ENCODE measurements at regions not wholly inside any gene's neighbourhood (a gene's known extent, or its start where the extent isn't known, plus 50 kb on each side); places are given as distances from the start of the nearest gene placed in this dataset.

DNA sequence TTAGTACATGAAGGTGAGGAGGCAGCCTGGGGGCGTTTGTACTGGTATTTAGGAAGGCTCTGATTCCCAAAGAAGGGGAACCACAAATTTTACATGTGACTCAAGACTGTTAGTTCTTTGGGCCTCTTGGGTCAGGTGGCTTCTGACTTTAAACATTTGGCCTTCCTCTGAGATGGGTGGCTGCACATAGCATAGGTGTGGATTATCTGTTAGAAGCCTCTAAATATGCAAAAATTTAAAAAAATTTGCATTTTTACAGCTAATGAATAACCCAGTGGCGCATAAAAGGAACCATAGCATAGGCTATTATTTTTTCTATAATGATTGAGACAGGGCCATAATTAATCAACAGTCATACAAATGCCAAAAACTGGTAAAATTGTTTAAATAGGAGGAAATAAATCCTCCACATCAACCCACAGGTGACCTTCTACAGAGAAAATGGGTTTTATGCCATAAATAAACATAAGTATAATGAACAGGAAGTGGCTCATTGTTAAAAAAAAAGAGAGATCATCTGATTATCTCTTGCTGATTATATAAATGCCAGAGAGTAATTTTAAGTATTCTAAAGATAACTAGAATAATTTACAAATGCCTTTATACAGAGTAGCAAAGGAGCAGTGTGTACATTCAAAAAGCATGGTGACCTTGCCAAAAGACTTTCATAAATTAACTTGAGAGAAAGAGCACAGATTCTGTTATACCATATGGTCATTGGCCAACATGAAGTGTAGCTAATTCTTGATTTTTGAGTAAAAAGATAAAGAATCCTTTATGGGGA lies 284.2 kb upstream of the ATP2B1 start:
- TF ChIP-seq GATA2 (IDR thresholded peaks at IDR 0.05; ENCODE audit: low read depth, low read length), result no peak
- TF ChIP-seq GATA3 (IDR thresholded peaks at IDR 0.05; ENCODE audit: low read depth, low read length), result no peak

DNA sequence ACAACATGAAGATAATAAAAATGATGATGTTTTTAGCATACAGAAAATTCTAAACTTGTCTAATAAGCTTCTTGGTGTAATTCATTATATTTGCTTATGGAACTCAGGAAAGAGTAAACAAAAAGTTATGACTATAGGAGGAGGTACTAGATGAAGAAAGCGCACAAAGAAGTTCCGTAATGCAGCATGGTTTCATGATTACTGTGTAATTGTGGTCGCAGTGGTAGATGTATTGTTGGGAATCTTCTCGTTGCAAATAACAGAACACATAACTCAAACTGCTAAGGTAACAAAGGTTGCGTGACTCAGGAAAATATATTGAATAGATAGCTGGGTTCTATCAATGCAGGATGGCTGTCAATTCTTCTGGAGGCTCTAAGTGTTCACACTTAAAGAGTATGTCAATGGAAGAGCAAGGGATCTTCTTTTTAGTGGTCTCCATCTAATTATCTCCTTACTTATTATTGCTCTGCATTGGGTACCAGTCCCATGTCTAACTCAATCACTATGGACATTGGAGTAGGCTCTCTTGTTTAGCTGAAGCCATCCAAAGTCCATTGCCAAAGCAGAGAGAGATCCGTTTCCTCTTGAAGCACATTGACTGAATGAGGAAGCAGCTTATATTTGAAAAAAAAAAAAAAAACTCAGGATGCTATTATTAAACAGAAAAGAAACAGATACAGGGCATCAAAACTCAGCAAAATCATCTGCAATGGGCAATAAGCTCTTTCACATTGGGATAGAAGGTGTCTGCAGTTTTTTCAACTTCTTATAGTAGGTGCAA lies 283.4 kb upstream of the ATP2B1 start:
- TF ChIP-seq GATA3 (IDR thresholded peaks at IDR 0.05; ENCODE audit: low read depth, low read length) (no peak), GATA2 (IDR thresholded peaks at IDR 0.05; ENCODE audit: low read depth, low read length) (no peak)

DNA sequence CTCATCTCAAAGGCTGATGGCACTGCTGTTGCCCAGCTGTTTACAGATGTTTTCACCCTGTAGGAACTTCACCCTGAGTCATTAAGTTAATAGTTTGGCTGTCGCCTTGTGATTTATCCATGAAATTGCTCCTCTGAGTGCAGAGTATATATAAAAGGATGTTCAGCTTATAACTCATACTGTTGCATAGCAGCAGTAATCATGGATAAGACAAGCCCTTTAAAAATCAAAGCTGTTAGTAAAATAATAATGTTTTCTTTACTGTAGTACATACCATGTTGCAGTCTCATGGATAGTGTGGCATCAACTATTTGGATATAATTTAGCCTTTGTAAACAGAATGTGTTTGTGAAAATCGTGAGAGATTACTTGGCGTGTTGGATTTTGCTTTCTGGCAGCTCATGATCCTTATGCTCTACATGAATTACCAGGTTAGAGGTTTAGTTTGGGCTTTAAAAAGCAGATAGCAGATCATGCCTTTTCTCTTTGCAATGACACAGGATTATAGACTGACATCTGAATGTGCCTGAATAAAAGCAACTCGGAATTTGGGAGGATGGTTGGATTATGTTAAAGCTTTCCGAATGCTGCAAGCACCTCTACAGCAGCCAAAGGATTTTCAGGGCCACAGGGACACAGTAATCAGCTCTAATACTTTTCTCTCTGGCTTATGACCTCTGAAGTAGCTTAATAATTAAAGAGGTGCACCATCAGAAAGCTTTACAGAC lies 279.7 kb upstream of the ATP2B1 start:
- no peak for TF ChIP-seq GATA3 (IDR thresholded peaks at IDR 0.05; ENCODE audit: low read depth, low read length)
- no peak for TF ChIP-seq GATA2 (IDR thresholded peaks at IDR 0.05; ENCODE audit: low read depth, low read length)

DNA sequence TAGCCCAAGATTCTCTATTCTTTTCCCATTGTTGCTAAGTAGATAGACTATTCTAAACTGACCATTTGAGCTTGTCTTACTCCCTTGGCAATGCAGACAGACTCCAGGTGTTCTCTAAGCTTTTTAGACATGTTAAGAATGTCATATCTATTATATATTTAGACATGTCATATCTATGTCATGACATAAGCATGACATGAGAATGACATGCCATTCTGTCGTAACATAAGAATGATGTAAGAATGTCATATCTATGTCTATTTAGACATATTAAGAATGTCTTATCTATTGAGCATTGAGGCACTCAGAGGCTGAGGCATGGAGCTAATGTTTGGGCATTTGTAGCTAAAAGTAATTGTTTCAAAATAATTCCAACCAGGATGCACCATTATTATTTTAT lies 277.3 kb upstream of the ATP2B1 start:
- TF ChIP-seq GATA2 (IDR thresholded peaks at IDR 0.05; ENCODE audit: low read depth, low read length) (no peak), GATA3 (IDR thresholded peaks at IDR 0.05; ENCODE audit: low read depth, low read length) (no peak)

DNA sequence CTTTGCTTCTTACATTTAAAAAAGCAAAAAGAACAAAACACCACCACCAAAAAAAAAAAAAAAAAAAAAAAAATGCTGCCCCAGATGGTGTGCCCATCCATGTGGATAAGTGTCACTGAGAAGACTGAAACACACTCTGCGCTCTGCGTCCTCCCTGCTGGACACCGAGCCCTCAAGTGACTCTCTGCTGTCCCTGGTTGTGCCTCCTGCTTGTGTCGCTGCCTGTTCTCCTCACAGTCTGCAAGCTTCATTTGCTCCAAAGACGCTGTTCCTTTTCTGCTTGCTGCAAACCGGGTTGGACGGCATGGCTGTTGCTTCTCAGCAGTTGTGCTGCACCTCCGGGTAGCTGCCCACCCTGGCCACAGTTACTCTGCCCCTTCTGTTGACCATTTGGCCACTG lies 276.2 kb upstream of the ATP2B1 start:
- TF ChIP-seq GATA3 (IDR thresholded peaks at IDR 0.05; ENCODE audit: low read depth, low read length) (no peak), GATA2 (IDR thresholded peaks at IDR 0.05; ENCODE audit: low read depth, low read length) (no peak)

DNA sequence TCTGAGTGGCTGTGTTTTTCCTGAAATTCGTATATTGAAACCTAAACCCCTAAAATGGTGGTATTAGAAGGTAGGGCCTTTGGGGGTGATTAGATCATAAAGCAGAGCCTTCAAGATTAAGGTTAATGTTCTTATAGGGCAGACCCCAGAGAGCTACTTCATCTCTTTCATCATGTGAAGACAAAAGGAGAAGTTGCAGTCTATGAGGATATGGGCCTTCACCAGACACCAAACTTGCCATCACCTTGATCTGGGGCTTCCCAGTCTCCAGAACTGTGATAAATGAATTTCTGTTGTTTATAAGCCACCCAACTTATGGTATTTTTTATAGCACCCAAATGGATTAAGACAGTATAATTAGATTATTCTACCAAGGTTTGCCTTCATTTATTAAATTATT lies 275.0 kb upstream of the ATP2B1 start:
- no peak for TF ChIP-seq GATA3 (IDR thresholded peaks at IDR 0.05; ENCODE audit: low read depth, low read length)
- no peak for TF ChIP-seq GATA2 (IDR thresholded peaks at IDR 0.05; ENCODE audit: low read depth, low read length)

DNA sequence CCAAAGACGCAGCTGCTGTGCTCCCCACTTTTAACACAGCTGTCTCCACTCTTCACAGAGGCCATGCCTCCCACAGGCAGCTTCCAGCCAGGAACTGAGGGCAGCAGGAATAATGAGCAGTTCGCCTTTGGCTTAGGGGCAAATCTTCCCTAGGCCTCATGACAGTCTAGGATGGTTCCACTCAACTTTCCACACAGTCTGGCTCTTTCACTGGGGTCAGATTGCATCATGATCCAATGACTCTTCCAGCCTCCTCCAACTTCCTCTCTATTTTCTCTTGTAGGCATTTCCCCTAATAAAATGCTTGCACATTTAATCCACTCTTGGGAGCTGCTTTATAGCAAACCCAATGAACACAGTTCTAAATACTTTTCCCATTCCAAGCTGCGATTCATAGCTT lies 271.6 kb upstream of the ATP2B1 start:
- no peak for TF ChIP-seq GATA2 (IDR thresholded peaks at IDR 0.05; ENCODE audit: low read depth, low read length)
- TF ChIP-seq GATA3 (IDR thresholded peaks at IDR 0.05; ENCODE audit: low read depth, low read length), result no peak

DNA sequence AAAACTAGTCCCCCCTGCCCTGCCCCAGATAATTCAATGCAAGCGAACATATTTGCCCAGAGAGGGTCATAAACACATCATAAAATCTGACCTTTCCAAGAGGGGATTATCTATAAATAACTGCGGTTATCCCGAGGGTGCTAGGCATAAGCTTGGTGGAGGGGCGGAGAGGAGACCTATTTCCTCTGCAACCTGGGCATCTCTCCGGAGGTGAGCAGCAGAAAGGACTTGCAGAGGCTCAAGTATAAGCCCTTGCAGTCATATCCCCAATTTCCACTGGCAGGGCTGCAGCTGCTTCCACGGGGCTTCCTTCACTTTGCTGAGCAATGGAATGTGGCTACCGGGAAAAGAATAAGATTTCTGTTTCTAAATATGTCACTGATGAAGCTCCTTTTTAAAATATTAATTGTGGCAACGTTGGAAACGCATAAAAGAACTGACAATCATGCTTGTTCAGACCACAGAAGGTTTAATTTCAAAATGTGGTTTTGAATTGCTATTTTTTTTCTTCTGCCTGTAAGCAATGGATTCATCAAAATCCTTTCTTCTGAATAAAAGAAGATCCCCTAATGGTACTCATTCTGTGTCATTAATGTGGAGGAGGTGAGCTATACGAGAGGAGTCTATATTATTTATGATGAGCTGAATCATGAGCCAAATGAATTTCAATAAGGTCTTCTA lies 268.9 kb upstream of the ATP2B1 start:
- no peak for TF ChIP-seq GATA3 (IDR thresholded peaks at IDR 0.05; ENCODE audit: low read depth, low read length)
- TF ChIP-seq GATA2 (IDR thresholded peaks at IDR 0.05; ENCODE audit: low read depth, low read length), result no peak

DNA sequence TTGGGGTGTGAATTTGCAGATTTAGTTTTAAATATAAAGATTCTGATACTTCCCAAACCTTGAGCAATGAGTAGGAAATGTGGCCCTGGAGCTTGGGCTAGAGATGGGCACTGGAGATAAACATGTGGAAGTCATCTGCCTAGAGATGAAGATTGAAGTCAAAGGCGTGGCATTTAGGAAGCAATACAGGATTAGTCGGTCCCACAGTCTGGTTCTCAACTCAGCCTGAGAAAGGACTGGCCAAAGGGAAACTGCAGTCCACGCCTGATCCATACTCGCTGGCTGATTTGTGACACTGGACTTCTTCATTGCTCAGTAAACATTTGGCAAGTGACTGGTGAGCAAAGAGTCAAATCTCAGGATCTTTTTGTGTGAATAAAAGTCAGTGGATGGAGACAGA lies 268.2 kb upstream of the ATP2B1 start:
- TF ChIP-seq GATA3 (IDR thresholded peaks at IDR 0.05; ENCODE audit: low read depth, low read length), result no peak
- no peak; the same call in 1 of the 2 replicates for TF ChIP-seq GATA2 (IDR thresholded peaks at IDR 0.05; ENCODE audit: low read depth, low read length)

DNA sequence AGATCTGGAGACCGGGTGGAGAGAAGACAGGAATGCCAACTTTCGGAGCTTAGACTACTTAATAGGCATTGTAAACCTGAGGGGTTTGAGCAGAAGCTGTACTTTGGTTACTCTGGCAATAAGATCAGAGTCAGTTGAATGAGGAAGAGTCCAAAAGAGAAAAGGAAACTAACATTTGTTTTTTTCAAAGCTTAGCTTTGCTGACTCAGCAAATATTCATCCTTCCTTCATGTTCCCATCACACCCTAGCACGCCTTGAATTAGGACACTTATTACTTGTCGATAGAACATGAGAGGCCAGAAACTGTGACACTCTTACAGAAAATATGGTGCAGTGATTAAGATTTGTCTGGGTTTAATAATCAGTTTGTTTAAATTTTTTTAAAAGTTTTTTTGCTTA lies 266.9 kb upstream of the ATP2B1 start:
- TF ChIP-seq GATA2 (IDR thresholded peaks at IDR 0.05; ENCODE audit: low read depth, low read length) (no peak), GATA3 (IDR thresholded peaks at IDR 0.05; ENCODE audit: low read depth, low read length) (no peak)

DNA sequence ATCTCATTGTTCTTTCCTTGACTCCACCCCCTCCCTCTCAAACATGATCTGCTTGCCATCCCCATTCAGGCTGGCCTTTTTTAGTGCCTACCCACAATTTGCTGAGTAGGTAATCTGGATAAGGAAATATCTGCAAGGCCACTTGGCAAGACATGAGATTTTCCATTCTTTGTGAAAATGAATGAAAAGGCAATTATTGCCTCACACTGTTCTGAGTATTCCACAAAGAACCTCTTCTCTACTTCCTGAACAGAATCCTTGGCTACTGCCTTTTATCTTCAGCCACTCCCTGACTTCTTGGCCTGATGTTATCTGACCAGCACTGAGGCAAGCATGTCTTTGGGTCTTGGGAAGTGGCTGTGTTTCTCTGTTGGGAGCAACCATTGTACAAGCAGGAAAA lies 263.2 kb upstream of the ATP2B1 start:
- TF ChIP-seq GATA3 (IDR thresholded peaks at IDR 0.05; ENCODE audit: low read depth, low read length), result no peak
- no peak for TF ChIP-seq GATA2 (IDR thresholded peaks at IDR 0.05; ENCODE audit: low read depth, low read length)

DNA sequence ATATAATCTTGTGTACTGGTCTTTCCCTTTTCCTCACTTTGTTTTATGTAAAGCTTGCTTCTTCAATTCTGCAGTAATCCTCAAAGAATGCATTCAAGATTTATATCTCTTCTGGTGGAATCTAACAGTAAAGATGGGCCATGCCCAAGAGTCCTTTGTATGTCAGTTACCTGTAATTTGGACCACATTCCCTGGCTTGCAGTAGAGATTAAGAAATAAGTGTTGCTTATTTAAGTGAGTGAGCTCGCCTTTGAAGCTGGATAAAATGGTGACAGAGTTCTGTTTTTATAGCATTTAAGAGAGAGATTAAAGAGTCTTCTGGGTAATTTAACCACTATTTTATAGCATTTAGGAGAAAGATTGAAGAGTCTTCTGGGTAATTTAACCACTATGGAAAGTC lies 262.1 kb upstream of the ATP2B1 start:
- TF ChIP-seq GATA3 (IDR thresholded peaks at IDR 0.05; ENCODE audit: low read depth, low read length), result no peak
- TF ChIP-seq GATA2 (IDR thresholded peaks at IDR 0.05; ENCODE audit: low read depth, low read length), result no peak

DNA sequence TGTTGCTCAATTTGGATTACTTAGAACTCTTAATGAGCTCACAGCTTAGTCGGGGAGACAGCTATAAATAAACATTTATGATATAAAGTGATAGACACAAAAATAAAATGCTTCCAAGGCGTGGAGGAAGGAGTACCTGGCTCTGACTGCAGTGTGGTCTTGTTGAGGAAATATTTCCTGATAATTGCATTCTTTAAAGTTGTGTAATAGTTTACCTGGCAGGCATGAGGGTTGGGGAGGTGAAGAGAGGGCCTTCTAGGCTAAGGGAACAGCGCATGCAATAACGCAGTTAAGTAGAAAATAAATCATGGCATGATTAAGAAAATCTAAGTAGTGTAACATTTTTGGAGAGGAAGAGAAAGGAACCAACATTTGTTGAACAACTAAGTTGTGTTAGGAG lies 260.5 kb upstream of the ATP2B1 start:
- no peak for TF ChIP-seq GATA3 (IDR thresholded peaks at IDR 0.05; ENCODE audit: low read depth, low read length)
- TF ChIP-seq GATA2 (IDR thresholded peaks at IDR 0.05; ENCODE audit: low read depth, low read length), result no peak

DNA sequence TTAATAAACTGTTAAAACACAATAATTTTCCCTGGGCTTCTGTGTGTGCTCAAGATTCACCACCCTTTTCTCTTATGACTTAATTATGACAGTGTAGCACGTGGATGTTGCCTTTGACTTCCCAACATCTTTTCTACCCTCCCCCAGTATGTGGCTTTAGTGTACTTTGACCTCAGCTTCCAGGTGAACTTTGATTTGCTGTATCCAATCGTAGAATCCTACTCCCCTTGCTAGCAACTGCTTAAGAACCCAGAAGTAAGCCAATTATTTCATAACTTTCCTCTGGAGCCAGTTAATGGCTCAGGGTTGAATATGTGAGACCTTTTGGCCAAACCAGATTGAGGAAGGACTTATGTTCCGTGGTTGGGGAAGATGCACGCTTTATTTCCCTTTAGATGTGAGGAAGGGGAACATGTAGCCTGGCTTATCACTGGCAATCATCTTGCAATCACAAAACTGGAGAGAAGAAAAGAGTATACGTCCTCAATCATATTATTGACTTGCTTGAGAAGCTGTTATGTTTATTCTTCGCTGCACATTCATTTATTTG lies 259.6 kb upstream of the ATP2B1 start:
- no peak for TF ChIP-seq GATA2 (IDR thresholded peaks at IDR 0.05; ENCODE audit: low read depth, low read length)
- TF ChIP-seq GATA3 (IDR thresholded peaks at IDR 0.05; ENCODE audit: low read depth, low read length), result no peak

Data from SH-SY5Y (cell line).